HG02571 (cell line): ENCODE measurements at regions not wholly inside any gene's neighbourhood (a gene's known extent, or its start where the extent isn't known, plus 50 kb on each side); places are given as distances from the start of the nearest gene placed in this dataset.
"Not testable (repeated sequence)": the region's sequence is repeated elsewhere in the genome, so short reads cannot be mapped to it uniquely, and the experiment has no call there.

Experiments
- ATAC-seq: cut with Tn5 transposase; IDR thresholded peaks from one replicate; pipeline ENCODE4 v1.9.1; 2021; ENCODE audit warnings: mild to moderate bottlenecking, moderate library complexity; ENCODE audit not compliant: unreplicated experiment

DNA sequence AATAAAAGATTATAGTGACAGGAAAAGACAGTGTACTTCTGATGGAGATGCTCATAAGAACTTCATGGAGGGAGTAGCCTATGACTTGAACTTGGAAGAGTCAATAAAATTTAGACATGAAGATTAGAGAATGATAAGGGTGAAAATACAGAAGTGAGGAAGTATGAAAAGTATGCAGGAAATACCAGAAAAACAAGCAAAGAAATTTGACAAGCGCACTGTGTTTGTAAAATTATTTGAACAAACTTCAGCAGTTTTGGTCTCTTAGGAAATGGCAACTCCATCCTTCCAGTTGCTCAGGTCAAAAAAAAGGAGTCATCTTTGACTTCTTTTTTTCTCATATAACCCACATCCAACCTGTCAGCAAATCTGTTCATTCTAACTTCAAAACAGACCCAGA is 864.0 kb upstream of the ZEB2 start:
- ATAC-seq = no peak

DNA sequence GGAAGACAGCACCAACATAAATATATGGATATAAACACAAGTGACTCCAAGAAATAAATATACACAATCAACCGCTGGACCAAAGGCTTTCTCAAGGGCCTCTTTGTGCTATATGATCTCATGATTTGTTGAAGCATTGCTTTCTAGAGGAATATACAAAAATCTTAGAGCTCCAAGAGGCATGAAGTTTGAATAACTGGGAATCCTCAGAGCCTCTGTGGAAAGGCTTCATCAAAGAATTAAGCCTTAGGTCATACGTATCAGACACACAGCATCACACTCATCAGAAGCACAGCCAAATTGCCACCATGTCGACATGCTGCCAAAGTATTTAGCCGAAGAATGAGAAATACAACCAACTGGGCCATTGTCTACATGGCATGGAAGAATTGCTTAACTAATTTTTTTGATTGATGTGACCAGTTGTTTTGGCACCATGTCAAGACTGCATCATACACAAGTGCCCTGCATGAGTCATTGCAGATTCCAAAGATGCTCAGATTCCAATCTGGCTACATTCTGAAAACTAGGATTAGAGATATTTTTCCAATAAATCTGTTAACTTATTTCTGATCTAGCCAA is 860.6 kb upstream of the ZEB2 start:
- ATAC-seq = no peak

DNA sequence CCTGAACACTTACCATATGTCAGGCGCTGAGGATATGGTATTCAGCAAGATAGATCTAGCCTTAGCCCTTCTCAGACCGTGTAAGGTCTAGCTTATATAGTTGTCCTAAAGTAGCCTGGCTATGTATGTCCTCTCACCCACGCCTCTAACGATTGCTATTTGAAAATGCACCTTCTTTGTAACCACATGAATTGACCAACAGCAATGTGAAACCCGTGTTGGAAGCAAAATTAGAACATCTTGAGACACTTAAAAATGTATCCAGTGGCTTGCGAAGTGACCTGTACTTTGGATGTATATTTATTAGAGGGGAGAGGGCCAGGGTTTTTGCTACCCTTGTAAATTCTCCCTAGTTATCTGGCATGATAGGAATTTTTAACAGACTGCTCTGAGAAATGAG is 860.0 kb upstream of the ZEB2 start:
- no peak for ATAC-seq

DNA sequence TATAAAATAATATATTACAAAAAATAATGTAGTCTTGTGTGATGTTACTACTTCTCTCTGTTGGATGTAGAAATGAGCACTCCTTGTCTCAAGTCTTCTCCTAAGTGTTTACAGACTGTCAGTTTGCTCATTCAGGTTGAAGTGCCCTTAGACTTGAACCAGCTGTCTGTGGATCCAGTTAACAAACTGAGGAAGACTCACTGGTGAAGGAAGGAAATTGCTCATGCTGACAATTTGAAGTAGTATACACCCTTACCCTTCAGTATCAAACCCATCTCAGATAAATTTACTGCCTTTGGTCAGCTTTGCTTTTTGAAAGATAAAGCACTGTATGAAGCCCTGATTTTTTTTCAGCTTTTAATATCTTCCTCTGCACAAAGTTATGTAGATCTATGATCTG is 854.2 kb upstream of the ZEB2 start:
- ATAC-seq = no peak

DNA sequence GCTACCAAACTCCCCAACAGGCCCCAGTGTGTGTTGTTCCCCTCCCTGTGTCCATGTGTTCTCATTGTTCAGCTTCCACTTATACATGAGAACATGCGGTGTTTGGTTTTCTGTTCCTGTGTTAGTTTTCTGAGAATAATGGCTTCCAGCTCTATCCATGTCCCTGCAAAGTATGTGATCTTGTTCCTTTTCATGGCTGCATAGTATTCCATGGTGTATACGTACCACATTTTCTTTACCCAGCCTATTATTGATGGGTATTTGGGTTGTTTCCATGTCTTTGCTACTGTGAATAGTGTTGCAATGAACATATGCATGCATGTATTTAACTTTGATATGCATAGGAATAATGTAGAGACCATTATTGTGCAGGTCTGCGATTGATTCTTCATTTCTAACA is 847.4 kb upstream of the ZEB2 start:
- not testable (repeated sequence) for ATAC-seq

DNA sequence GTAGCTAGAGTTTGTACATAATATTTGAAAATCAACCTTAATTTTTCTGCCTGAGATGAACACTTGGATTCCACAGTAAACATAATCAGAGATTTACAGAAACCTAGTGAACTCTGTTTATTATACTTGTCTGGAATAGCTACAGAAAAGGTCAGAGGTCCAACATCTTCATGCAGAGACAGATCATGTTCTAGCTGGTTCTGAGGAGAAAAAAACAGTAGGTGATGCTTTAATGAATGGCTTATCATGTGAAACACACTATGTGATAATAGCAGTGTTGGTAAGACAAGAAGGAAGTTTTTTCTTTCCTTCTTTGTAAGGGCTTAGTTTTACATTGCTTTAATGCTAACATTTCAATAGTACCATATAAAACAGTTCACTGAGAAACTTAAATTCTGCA is 846.4 kb upstream of the ZEB2 start:
- no peak for ATAC-seq

DNA sequence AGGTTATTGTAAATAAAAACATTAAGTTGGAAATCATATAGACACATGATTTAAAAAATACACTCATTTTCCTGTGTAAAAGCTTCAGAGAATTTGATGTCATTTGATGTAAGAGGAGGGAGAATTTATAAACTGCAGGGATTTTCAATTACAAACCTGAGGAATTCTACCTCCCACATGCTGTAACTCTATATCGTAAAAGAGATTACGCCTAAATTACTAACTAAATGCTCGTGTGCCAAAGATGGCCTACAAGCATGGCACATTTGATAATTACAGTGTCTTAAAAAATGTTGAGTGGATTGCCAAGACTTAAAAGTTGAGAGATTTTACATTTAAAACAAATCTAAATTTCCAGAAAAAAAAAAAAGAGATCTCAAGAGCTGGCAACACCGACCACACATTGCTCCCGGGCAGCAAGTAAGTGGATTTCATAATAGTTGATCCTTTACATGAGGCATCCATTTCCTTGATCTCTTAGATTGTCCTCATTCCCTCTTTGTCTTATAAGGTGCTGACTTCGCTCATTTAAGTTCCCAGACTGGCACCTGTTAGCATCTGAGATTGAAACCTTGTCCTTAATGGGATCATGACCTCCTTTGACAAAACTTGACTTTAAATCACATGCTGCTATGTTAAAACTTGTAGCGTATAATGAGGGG is 840.3 kb upstream of the ZEB2 start:
- ATAC-seq = no peak

DNA sequence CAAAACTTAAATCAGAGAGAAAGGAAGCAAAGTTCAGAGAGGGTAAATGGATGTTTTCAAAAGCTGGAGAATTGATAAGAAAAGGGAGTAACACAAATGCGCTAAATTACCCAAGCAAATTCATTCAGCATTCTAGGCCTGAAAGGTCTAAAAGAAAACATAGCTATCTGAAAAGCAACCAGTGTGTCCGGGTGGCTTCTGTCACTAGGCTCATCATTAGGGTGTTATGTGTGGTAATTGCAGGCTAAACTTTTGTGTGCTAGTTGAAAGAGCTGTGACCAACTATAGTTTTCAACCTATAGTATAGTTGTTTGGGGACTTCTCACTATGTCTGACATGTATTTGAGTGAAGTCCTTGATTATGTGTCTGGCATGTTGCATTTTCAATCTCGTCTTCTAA is 839.6 kb upstream of the ZEB2 start:
- ATAC-seq = no peak

DNA sequence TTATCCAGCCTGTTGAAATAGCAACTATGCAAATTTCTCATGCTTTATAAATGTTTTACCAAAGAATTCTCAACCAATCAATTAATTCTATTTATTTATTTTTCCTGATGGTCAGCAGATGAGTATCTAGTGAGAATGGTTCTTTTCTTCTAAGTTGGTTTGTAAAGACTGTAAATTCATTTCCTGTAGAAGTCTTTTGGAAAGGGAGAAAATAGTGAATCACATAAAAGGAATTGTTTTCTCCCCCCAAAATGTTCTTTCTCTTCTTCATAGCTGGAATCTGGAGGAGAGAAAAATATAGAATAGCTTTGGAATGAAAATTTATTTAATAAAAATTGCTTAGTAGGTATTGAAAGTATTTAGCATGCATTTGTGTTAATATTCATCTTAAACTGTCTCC is 836.1 kb upstream of the ZEB2 start:
- no peak for ATAC-seq

DNA sequence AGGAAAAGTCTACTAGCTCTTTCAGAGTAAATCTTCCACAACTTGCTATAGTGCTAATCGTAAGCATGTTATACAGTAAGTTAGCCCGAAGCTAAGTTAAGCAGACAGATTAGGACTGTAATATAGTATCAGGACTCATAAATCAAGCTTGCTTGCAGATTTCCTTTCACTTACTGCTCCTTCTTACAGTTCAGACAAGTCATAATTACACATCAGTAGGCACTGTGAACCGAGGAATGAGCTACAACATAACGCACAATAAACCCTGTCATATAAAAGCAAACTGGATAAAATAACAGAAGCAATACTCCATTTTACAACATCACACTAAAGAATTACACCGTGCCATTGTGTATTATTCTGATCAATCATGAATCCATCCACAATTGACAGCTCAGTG is 832.6 kb upstream of the ZEB2 start:
- ATAC-seq = no peak

DNA sequence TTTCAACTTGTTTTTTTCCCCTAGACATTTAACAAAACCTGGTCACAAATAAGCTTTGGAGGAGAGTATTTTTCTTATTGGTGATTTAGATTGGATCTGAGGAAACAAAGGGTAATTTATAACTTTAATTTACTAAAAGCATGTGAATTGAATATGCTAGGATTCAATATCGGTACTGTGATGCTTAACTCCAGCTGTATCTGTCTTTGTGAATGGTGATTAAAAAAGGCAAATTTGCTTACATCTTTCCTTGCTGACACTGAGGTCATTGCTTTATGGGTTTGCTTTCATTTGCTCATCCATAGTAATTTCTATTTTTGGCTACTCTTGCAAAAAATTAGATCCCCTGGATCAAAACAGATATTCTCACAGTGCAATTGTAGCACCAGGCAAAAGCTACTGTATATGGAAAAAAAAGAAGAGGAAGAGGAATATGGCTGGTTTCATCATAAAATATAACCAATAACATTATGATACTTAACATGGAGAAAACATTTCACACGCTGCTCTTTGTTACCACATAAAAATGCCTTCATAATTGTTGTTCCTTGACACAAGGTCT is 832.0 kb upstream of the ZEB2 start:
- no peak for ATAC-seq

DNA sequence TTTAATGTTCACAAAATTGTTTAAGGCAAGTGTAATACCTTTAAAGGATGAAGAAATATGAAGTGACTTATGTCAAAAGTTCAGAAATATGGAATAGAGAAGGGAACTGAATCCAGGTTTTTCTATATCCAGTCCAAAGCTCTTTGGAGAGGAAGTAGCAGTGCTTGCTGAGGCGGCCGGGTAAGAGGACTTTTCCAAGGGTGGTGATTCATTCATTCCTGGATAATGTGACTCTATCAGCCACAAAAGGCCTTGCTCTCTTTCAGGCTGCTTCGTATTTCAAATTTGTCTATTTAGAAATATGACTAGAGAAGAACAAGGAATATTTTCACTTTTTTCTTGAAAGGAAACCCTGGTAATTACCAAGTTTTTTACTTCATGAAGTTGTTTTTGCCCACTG is 830.1 kb upstream of the ZEB2 start:
- no peak for ATAC-seq

DNA sequence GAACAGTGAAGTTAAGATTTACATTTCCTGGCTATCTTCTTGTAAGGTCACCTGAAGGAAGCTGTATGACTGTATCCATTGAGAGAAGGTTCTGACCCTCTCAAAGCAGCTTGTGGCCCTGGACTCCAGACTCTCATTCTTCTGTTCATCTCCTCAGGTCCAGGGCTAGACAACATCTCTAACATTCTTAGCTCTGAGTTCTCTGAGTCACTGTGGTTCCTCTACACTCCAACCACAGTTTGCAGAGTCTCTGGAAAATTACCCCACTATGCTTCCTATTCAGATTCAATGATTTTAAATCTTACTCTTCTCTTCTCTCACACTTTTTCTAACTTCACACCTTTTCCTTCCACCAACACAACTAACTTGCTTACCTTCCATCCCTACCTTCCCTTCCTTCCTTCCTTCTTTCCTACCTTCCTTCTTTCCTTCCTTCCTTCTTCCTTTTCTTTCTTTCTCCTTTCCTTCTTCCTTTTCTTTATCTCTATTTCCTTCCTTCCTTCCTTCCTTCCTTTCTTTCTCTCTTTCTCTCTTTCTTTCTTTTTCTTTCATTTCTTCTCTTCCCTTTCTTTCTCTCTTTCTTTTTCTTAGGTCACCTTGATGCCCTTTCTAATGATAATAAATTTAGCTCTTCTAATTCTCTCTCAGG is 824.3 kb upstream of the ZEB2 start:
- no peak for ATAC-seq

DNA sequence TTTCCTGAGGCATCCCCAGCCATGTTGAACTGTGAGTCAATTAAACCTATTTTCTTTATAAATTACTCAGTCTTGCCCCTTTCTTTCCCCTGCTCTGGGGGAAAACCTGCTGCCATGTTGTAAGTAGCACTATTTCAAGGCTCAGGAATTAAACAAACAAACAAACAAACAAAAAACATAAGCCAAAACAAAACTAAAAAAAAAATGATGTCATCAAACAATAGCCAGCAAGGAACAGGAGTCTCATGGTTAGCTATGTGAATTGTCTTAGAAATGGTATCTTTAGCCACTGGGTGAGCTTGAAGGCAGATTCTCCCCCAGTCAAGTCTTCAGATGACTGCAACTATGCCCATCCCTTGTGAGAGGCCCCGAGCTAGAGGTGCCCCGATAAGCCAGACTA is 823.4 kb upstream of the ZEB2 start:
- ATAC-seq = no peak

DNA sequence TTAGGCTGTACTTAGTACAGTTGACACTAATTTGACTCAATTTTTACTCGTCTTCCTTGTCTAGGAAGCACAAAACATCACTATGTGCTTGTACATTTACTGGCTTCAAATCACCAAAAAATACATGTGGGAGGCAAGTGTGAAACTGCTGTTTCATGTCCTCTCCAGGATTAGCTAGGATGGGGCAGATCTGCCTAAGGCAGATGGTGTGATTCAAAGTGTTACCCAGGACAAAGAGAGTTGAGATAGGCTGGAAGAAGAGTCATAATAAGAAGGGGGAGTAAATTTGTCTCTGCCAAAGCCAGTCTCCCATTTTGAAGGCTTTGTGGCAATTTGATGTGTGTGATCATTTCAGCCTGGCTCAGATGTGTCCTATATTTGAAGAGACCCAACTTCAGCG is 821.6 kb upstream of the ZEB2 start:
- no peak for ATAC-seq

DNA sequence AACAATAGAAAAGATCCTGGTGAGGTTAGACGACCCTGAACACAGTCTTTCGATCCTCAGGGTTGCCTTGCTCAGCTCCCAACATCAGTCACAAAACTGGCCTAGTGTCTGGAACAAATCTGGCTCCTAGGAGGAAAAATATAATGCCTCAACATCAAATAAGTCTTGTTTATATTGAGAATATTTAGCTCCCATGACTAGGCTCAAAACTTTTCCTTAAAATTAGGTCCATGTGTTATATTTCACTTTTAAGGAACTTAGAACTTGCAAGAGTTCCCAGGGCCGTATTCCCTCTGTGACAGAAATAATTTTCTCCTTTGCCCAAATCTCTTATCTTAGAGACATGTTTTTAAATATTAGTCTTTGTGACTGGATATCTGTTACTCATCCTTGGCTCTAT is 819.7 kb upstream of the ZEB2 start:
- no peak for ATAC-seq

DNA sequence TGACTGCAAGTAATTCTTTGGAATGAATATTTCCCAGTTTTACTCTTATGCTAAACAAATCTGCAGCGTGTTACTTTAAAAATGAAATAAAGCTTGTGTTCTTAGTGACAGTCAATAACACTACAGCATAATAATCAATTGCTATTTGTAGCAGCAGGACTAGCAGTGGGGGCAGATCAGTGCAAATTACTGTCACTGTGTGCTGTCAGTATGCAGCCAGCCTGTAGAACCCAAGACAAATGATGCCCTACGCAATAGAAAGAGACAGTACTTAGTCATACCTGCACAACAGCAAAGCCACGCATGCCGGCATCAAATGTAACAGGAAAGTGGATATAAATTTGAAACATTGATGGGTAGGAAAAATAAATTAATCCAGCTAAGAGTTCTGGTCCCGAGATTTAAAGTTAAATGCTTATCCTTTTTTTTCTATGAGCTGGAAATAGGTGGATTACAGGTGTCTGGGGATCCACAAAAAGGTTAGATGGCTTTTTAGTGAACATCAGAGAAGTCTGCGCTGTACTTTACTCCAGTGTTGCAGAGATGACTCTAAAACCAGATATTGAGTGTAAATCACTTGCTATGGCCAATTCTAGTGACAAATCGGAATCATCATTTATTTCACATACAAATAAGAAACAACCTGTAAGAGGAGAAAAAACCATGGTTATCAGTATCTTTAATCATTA is 812.4 kb upstream of the ZEB2 start:
- no peak for ATAC-seq

DNA sequence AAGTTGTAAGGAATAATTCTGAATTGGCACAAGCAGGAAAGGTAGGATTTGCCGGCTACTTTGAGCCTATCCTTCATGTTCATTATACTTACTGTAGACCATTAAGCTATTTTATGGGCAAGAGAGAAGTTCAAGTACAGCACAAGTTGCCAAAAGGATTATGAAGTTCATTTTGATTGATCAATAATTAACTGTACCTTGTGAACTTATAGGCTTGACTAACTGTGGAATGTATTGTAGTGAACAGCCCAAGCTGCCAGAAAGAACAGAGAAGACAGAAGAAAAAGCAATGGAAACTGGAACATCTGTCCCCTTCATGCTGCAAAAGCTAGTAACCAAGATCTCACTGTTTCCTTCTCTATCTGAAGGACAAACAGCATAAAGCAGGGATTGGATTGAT is 810.1 kb upstream of the ZEB2 start:
- ATAC-seq = no peak

DNA sequence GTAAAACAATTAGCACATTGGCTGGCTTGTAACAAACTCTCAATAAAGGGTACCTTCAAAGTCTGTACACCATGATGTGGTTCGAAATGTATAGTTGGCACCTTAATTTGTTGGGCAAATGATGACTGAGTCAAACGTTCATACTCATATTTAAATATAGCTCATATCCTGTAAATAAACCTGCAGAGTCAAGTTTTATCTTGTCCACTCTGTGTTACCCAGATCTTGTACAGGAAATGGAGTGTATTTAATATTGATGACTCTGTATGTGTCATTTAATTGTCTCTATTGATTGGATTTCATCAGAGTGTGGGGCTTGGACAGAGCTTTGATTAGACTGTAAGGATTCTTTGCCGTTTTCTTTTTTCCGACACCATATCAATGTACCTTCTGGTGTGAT is 805.6 kb upstream of the ZEB2 start:
- no peak for ATAC-seq

DNA sequence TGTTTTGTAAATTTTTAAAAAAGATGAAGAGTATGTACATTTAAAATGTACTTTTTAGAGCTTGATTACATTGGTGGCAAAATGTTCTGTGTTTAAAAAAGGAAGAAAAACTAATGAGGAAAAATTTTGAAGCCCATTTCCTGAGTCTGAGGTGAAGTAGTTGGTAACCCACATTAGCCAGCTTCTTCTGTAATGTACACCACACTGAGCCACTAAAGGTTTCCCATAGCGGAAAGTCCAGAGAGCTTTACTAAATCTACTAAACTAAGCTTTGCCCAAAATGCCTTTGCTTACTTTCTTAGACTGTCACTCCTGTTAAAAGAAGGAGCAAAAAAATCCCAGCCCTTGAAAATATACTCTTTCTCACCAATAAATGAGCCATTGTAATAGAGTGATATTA is 804.8 kb upstream of the ZEB2 start:
- ATAC-seq = no peak

DNA sequence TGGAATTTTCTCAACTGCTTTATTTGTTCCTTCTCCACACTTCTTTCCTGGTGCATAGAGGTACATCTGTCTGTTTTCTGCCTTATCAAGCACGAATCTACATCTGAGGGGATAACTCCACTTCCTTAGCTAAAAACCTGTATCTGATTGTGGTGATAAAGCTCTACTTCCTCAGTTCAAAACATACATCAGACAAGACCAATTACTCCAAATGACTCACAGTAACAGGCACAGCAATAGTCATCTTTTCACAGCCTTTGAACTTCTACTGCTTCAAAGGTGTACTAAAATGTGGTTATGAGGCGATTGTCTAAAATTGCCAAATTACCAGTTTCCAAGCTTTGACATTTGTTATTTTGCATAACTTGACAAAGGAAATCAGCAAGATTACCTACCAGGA is 803.6 kb upstream of the ZEB2 start:
- ATAC-seq = no peak

DNA sequence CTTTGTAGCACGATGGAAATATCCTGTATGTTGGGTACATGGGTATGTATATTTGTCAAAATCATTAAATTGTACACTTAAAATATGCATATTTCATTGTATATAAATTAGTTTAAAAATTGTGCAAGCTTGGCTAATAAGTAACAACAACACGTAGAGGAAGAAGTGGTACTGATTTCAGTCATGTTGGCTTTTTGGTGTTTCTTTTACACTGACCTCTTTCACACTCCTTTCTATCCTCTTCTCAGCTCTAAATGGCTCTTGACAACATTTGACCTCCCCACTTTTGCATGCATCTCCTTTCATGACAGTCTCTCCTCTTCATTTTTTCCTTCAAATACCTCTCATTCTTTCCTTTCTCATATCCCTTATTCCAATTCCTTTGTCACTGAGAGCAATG is 801.4 kb upstream of the ZEB2 start:
- ATAC-seq = no peak
